WTC11 (cell line): ENCODE measurements at regions not wholly inside any gene's neighbourhood (a gene's known extent, or its start where the extent isn't known, plus 50 kb on each side); places are given as distances from the start of the nearest gene placed in this dataset.
"Not testable (repeated sequence)": the region's sequence is repeated elsewhere in the genome, so short reads cannot be mapped to it uniquely, and the experiment has no call there.

ENCODE experiments used
- ATAC-seq: fragments of 200-7000 bp; cut with Tn5 transposase; 2 replicates; pipeline ENCODE4 v1.10.0; 2021; ENCODE audit warnings: mild to moderate bottlenecking, moderate library complexity
- CTCF ChIA-PET: fragments of 300-600 bp; sonication (Branson Sonifier 250); formaldehyde crosslinking; loops from one replicate; lab custom pipeline; 2021; ENCODE audit warnings: antibody characterized with exemption; lab: Charles Lee
- POLR2A ChIA-PET: fragments of 350-600 bp; sonication (Branson Sonifier 250); formaldehyde crosslinking; loops from one replicate; lab custom pipeline; 2021; ENCODE audit warnings: antibody characterized with exemption; lab: Charles Lee
- DNase-seq: peaks from one replicate; pipeline ENCODE4 v3.0.0; 2021; ENCODE audit warnings: low spot score
- H3K27ac Mint-ChIP-seq: 2 replicates; pipeline ENCODE4 v1.8.0; 2021; ENCODE audit warnings: mixed read lengths
- H3K27me3 Mint-ChIP-seq: 2 replicates; pipeline ENCODE4 v1.8.0; 2021; ENCODE audit warnings: low read depth, mild to moderate bottlenecking, moderate library complexity, mixed read lengths
- H3K36me3 Mint-ChIP-seq: 2 replicates; pipeline ENCODE4 v1.8.0; 2021; ENCODE audit warnings: mixed read lengths
- H3K4me1 Mint-ChIP-seq: 2 replicates; pipeline ENCODE4 v1.8.0; 2022; ENCODE audit warnings: mixed read lengths
- H3K4me3 Mint-ChIP-seq: 2 replicates; pipeline ENCODE4 v1.8.0; 2021; ENCODE audit warnings: mild to moderate bottlenecking, moderate library complexity, mixed read lengths
- H3K9me3 Mint-ChIP-seq: 2 replicates; pipeline ENCODE4 v1.8.0; 2021; ENCODE audit warnings: mixed read lengths
- ATF1 ChIP-seq: sonication (generic); formaldehyde crosslinking; IDR thresholded peaks from 2 replicates; pipeline ENCODE4 v1.8.1; 2023; ENCODE audit warnings: mild to moderate bottlenecking, moderate library complexity, missing genetic modification reagents
- EMX1 ChIP-seq: fragments of 250-450 bp; sonication (Bioruptor Pico); IDR thresholded peaks from 2 replicates; pipeline ENCODE4 v1.8.0; 2021; ENCODE audit warnings: mild to moderate bottlenecking
- FOXK1 ChIP-seq: sonication (generic); formaldehyde crosslinking; IDR thresholded peaks from 2 replicates; pipeline ENCODE4 v1.8.0; 2022; ENCODE audit warnings: mild to moderate bottlenecking, moderate library complexity, missing genetic modification reagents
- FOXP1 ChIP-seq: sonication (generic); formaldehyde crosslinking; IDR thresholded peaks from 2 replicates; pipeline ENCODE4 v1.8.0; 2022; ENCODE audit warnings: missing genetic modification reagents, mild to moderate bottlenecking, moderate library complexity, borderline replicate concordance
- KAT7 ChIP-seq: sonication (generic); formaldehyde crosslinking; IDR thresholded peaks from 2 replicates; pipeline ENCODE4 v1.8.1; 2023; ENCODE audit warnings: missing genetic modification reagents, mild to moderate bottlenecking, borderline replicate concordance
- PRRX2 ChIP-seq: fragments of 250-450 bp; sonication (Bioruptor Pico); IDR thresholded peaks from 2 replicates; pipeline ENCODE4 v1.8.0; 2021; ENCODE audit warnings: mild to moderate bottlenecking
- SMAD4 ChIP-seq: sonication (generic); formaldehyde crosslinking; IDR thresholded peaks from 2 replicates; pipeline ENCODE4 v1.8.0; 2022; ENCODE audit warnings: mild to moderate bottlenecking, missing genetic modification reagents
- ZNF232 ChIP-seq: sonication (generic); formaldehyde crosslinking; IDR thresholded peaks from 2 replicates; pipeline ENCODE4 v1.8.0; 2022; ENCODE audit warnings: mild to moderate bottlenecking, missing genetic modification reagents
- ZNF416 ChIP-seq: fragments of 250-450 bp; sonication (Bioruptor Pico); IDR thresholded peaks from 2 replicates; pipeline ENCODE4 v1.9.0; 2021; ENCODE audit warnings: mild to moderate bottlenecking, inconsistent platforms
- TF ChIP-seq, protein P1 (sequence below): sonication (generic); formaldehyde crosslinking; IDR thresholded peaks from 2 replicates; pipeline ENCODE4 v1.8.0; 2022; ENCODE audit warnings: mild to moderate bottlenecking, missing genetic modification reagents
- TF ChIP-seq, protein P2 (sequence below): sonication (generic); formaldehyde crosslinking; IDR thresholded peaks from 2 replicates; pipeline ENCODE4 v1.8.0; 2022; ENCODE audit warnings: mild to moderate bottlenecking, missing genetic modification reagents
- TF ChIP-seq, protein P3 (sequence below): sonication (generic); formaldehyde crosslinking; IDR thresholded peaks from 2 replicates; pipeline ENCODE4 v1.8.0; 2022; ENCODE audit warnings: mild to moderate bottlenecking, missing genetic modification reagents
- TF ChIP-seq, protein P4 (sequence below): sonication (generic); formaldehyde crosslinking; IDR thresholded peaks from 2 replicates; pipeline ENCODE4 v1.8.1; 2023; ENCODE audit warnings: mild to moderate bottlenecking, missing genetic modification reagents
- TF ChIP-seq, protein P5 (sequence below): sonication (generic); formaldehyde crosslinking; IDR thresholded peaks from 2 replicates; pipeline ENCODE4 v1.8.0; 2022; ENCODE audit warnings: missing genetic modification reagents
- TF ChIP-seq, protein P6 (sequence below): sonication (generic); formaldehyde crosslinking; IDR thresholded peaks from 2 replicates; pipeline ENCODE4 v1.8.0; 2023; ENCODE audit warnings: missing genetic modification reagents
- TF ChIP-seq, protein P7 (sequence below): fragments of 250-450 bp; sonication (Bioruptor Pico); IDR thresholded peaks from 2 replicates; pipeline ENCODE4 v1.9.0; 2021; ENCODE audit warnings: mild to moderate bottlenecking

DNA sequence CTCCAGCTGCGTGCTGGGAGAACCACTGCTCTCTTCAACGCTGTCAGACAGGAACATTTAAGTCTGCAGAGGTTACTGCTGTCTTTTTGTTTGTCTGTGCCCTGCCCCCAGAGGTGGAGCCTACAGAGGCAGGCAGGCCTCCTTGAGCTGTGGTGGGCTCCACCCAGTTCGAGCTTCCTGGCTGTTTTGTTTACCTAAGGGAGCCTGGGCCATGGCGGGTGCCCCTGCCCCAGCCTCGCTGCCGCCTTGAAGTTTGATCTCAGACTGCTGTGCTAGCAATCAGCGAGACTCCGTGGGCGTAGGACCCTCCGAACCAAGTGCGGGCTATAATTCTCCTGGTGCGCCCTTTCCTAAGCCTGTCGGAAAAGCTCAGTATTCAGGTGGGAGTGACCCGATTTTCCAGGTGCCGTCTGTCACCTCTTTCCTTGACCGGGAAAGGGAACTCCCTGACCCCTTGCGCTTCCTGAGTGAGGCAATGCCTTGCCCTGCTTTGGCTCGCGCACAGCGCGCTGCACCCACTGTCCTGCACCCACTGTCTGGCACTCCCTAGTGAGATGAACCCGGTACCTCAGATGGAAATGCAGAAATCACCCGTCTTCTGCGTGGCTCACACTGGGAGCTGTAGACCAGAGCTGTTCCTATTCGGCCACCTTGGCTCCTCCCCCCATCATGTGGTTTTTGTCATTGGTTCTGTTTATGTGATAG is 130.0 kb downstream of the LEPR start:
- Mint-ChIP-seq H3K27me3 (peaks cover 17% of the 10 kb centered on the region), H3K27ac (peak overlapping the region; percentile 63; the same call in 1 of the 2 replicates), H3K4me3 (peak overlapping the region; percentile 89), H3K4me1 (peaks cover 24% of the 10 kb centered on the region)
- POLR2A ChIA-PET, H3K36me3 Mint-ChIP-seq, H3K9me3 Mint-ChIP-seq, ATAC-seq: not testable (repeated sequence)
- peak; percentile 24 for DNase-seq
- TF ChIP-seq, protein P1, sequence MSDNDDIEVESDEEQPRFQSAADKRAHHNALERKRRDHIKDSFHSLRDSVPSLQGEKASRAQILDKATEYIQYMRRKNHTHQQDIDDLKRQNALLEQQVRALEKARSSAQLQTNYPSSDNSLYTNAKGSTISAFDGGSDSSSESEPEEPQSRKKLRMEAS (CRISPR knock-in tag) = peak; percentile 38; the same call in 1 of the 2 replicates
- TF ChIP-seq FOXK1 (CRISPR knock-in tag) (peak; percentile 62), KAT7 (CRISPR knock-in tag) (0 out of 2 replicates have a peak, but pooled peaks have one; percentile 52)
- CTCF ChIA-PET = interaction anchor here (1.0 to 1.4 kb wide), 2 partner anchors 91 to 137 kb away, joined by 3 to 7 read pairs; no protein-coding TSS in a partner anchor

DNA sequence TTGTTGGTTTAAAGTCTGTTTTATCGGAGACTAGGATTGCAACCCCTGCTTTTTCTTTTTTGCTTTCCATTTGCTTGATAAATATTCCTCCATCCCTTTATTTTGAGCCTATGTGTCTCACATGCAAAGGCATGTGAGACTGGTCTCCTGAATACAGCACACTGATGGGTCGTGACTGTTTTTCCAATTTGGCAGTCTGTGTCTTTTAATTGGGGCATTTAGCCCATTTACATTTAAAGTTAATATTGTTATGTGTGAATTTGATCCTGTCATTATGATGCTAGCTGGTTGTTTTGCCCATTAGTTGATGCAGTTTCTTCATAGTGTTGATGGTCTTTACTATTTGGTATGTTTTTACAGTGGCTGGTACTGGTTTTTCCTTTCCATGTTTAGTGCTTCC is 132.0 kb downstream of the LEPR start:
- H3K36me3 Mint-ChIP-seq, ATAC-seq, H3K27ac Mint-ChIP-seq, CTCF ChIA-PET, H3K4me3 Mint-ChIP-seq, POLR2A ChIA-PET, DNase-seq: not testable (repeated sequence)
- H3K27me3 Mint-ChIP-seq = peaks cover 17% of the 10 kb centered on the region
- peaks cover 24% of the 10 kb centered on the region for H3K4me1 Mint-ChIP-seq
- peaks cover 11% of the 10 kb centered on the region for H3K9me3 Mint-ChIP-seq

DNA sequence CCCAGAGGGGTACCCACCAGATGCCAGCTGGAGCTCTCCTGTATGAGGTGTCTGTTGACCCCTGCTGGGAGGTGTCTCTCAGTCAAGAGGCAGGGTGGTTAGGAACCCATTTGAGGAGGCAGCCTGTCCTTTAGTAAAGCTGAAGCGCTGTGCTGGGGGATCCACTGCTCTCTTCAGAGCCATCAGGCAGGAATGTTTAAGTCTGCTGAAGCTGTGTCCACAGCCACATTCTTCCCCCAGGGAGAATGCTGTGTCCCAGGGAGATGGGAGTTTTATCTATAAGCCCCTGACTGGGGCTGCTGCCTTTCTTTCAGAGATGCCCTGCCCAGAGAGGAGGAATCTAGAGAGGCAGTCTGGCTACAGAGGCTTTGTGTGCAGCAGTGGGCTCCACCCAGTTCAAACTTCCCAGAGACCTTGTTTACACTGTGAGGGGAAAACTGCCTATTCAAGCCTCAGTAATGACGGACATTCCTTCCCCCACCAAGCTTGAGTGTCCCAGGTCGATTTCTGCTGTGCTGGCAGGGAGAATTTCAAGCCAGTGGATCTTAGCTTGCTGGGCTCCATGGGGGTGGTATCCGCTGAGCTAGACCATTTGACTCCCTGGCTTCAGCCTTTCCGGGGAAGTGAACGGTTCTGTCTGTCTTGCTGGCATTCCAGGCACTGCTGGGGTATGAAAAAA is 133.8 kb downstream of the LEPR start:
- peaks cover 24% of the 10 kb centered on the region for H3K4me1 Mint-ChIP-seq
- DNase-seq = peak; percentile 11
- H3K36me3 Mint-ChIP-seq, H3K4me3 Mint-ChIP-seq, H3K27ac Mint-ChIP-seq, POLR2A ChIA-PET: not testable (repeated sequence)
- peak; percentile 73 for ATAC-seq
- CTCF ChIA-PET = interaction anchor here (1.5 kb wide), 1 partner anchor 95 kb away, joined by 3 read pairs; no protein-coding TSS in a partner anchor
- H3K9me3 Mint-ChIP-seq = peaks cover 15% of the 10 kb centered on the region
- peaks cover 13% of the 10 kb centered on the region for H3K27me3 Mint-ChIP-seq

DNA sequence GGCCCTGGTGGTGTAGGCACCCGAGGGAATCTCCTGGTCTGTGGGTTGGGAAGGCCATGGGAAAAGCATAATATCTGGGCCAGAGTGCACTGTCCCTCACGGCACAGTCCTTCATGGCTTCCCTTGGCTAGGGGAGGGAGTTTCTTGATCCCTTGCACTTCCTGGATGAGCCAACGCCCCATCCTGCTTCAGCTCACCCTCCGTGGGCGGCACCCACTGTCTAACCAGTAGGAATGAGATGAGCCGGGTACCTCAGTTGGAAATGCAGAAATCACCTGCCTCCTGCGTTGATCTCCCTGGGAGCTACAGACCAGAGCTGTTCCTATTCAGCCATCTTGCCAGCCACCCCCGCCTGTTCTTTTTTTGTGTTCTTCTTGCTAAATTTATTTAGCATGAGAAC is 134.4 kb downstream of the LEPR start:
- CTCF ChIA-PET = interaction anchor here (1.5 kb wide), 1 partner anchor 95 kb away, joined by 3 read pairs; no protein-coding TSS in a partner anchor
- Mint-ChIP-seq H3K4me3 (no peak overlapping the region), H3K27me3 (peaks cover 8% of the 10 kb centered on the region), H3K36me3 (no peaks in the 10 kb centered on the region; the same call in none of the 2 replicates), H3K4me1 (peaks cover 23% of the 10 kb centered on the region), H3K27ac (no peak overlapping the region), H3K9me3 (peaks cover 15% of the 10 kb centered on the region)
- DNase-seq (no peak), ATAC-seq (no peak)
- TF ChIP-seq, protein P2, sequence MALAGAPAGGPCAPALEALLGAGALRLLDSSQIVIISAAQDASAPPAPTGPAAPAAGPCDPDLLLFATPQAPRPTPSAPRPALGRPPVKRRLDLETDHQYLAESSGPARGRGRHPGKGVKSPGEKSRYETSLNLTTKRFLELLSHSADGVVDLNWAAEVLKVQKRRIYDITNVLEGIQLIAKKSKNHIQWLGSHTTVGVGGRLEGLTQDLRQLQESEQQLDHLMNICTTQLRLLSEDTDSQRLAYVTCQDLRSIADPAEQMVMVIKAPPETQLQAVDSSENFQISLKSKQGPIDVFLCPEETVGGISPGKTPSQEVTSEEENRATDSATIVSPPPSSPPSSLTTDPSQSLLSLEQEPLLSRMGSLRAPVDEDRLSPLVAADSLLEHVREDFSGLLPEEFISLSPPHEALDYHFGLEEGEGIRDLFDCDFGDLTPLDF (CRISPR knock-in tag) = no peak
- no peak for TF ChIP-seq ZNF416 (CRISPR knock-in tag)
- TF ChIP-seq, protein P3, sequence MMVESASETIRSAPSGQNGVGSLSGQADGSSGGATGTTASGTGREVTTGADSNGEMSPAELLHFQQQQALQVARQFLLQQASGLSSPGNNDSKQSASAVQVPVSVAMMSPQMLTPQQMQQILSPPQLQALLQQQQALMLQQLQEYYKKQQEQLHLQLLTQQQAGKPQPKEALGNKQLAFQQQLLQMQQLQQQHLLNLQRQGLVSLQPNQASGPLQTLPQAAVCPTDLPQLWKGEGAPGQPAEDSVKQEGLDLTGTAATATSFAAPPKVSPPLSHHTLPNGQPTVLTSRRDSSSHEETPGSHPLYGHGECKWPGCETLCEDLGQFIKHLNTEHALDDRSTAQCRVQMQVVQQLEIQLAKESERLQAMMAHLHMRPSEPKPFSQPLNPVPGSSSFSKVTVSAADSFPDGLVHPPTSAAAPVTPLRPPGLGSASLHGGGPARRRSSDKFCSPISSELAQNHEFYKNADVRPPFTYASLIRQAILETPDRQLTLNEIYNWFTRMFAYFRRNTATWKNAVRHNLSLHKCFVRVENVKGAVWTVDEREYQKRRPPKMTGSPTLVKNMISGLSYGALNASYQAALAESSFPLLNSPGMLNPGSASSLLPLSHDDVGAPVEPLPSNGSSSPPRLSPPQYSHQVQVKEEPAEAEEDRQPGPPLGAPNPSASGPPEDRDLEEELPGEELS (CRISPR knock-in tag) = no peak
- TF ChIP-seq FOXP1 (CRISPR knock-in tag) = no peak
- TF ChIP-seq, protein P1 (CRISPR knock-in tag) = no peak
- TF ChIP-seq, protein P4, sequence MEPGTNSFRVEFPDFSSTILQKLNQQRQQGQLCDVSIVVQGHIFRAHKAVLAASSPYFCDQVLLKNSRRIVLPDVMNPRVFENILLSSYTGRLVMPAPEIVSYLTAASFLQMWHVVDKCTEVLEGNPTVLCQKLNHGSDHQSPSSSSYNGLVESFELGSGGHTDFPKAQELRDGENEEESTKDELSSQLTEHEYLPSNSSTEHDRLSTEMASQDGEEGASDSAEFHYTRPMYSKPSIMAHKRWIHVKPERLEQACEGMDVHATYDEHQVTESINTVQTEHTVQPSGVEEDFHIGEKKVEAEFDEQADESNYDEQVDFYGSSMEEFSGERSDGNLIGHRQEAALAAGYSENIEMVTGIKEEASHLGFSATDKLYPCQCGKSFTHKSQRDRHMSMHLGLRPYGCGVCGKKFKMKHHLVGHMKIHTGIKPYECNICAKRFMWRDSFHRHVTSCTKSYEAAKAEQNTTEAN (CRISPR knock-in tag) = no peak
- TF ChIP-seq ATF1 (CRISPR knock-in tag) = no peak
- TF ChIP-seq PRRX2 (CRISPR knock-in tag) = no peak
- TF ChIP-seq, protein P5, sequence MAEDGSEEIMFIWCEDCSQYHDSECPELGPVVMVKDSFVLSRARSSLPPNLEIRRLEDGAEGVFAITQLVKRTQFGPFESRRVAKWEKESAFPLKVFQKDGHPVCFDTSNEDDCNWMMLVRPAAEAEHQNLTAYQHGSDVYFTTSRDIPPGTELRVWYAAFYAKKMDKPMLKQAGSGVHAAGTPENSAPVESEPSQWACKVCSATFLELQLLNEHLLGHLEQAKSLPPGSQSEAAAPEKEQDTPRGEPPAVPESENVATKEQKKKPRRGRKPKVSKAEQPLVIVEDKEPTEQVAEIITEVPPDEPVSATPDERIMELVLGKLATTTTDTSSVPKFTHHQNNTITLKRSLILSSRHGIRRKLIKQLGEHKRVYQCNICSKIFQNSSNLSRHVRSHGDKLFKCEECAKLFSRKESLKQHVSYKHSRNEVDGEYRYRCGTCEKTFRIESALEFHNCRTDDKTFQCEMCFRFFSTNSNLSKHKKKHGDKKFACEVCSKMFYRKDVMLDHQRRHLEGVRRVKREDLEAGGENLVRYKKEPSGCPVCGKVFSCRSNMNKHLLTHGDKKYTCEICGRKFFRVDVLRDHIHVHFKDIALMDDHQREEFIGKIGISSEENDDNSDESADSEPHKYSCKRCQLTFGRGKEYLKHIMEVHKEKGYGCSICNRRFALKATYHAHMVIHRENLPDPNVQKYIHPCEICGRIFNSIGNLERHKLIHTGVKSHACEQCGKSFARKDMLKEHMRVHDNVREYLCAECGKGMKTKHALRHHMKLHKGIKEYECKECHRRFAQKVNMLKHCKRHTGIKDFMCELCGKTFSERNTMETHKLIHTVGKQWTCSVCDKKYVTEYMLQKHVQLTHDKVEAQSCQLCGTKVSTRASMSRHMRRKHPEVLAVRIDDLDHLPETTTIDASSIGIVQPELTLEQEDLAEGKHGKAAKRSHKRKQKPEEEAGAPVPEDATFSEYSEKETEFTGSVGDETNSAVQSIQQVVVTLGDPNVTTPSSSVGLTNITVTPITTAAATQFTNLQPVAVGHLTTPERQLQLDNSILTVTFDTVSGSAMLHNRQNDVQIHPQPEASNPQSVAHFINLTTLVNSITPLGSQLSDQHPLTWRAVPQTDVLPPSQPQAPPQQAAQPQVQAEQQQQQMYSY (CRISPR knock-in tag) = no peak
- no peak for TF ChIP-seq ZNF232
- TF ChIP-seq, protein P6, sequence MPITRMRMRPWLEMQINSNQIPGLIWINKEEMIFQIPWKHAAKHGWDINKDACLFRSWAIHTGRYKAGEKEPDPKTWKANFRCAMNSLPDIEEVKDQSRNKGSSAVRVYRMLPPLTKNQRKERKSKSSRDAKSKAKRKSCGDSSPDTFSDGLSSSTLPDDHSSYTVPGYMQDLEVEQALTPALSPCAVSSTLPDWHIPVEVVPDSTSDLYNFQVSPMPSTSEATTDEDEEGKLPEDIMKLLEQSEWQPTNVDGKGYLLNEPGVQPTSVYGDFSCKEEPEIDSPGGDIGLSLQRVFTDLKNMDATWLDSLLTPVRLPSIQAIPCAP (CRISPR knock-in tag) = no peak
- TF ChIP-seq, protein P7, sequence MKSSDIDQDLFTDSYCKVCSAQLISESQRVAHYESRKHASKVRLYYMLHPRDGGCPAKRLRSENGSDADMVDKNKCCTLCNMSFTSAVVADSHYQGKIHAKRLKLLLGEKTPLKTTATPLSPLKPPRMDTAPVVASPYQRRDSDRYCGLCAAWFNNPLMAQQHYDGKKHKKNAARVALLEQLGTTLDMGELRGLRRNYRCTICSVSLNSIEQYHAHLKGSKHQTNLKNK = no peak
- no peak for TF ChIP-seq EMX1 (CRISPR knock-in tag)
- no peak for TF ChIP-seq SMAD4 (CRISPR knock-in tag)
- POLR2A ChIA-PET = no interaction called here
